Neural crest cell (in vitro differentiated cells): ENCODE measurements at regions not wholly inside any gene's neighbourhood (a gene's known extent, or its start where the extent isn't known, plus 50 kb on each side); places are given as distances from the start of the nearest gene placed in this dataset.

Experiments used
- DNase-seq: peaks from one replicate; pipeline ENCODE4 v3.0.0; 2021; ENCODE audit warnings: low read depth, mixed read lengths, low spot score
- H3K27ac Mint-ChIP-seq: one replicate; pipeline ENCODE4 v1.8.0; 2021; ENCODE audit warnings: mild to moderate bottlenecking, mixed read lengths; ENCODE audit not compliant: unreplicated experiment
- H3K27me3 Mint-ChIP-seq: 2 replicates; pipeline ENCODE4 v1.8.0; 2021; ENCODE audit warnings: low read depth, mild to moderate bottlenecking, mixed read lengths
- H3K36me3 Mint-ChIP-seq: 2 replicates; pipeline ENCODE4 v1.8.0; 2021; ENCODE audit warnings: low read depth, mild to moderate bottlenecking, mixed read lengths
- H3K4me1 Mint-ChIP-seq: 2 replicates; pipeline ENCODE4 v1.8.0; 2021; ENCODE audit warnings: mixed read lengths
- H3K4me3 Mint-ChIP-seq: one replicate; pipeline ENCODE4 v1.8.0; 2021; ENCODE audit warnings: mild to moderate bottlenecking, mixed read lengths
- H3K9me3 Mint-ChIP-seq: 2 replicates; pipeline ENCODE4 v1.8.0; 2021; ENCODE audit warnings: mixed read lengths
- TF ChIP-seq, protein P1 (sequence below): fragments of 200-600 bp; sonication (generic); conservative IDR thresholded peaks from 2 replicates; pipeline ENCODE4 v1.5.0; 2021; ENCODE audit warnings: antibody characterized with exemption, mild to moderate bottlenecking

DNA sequence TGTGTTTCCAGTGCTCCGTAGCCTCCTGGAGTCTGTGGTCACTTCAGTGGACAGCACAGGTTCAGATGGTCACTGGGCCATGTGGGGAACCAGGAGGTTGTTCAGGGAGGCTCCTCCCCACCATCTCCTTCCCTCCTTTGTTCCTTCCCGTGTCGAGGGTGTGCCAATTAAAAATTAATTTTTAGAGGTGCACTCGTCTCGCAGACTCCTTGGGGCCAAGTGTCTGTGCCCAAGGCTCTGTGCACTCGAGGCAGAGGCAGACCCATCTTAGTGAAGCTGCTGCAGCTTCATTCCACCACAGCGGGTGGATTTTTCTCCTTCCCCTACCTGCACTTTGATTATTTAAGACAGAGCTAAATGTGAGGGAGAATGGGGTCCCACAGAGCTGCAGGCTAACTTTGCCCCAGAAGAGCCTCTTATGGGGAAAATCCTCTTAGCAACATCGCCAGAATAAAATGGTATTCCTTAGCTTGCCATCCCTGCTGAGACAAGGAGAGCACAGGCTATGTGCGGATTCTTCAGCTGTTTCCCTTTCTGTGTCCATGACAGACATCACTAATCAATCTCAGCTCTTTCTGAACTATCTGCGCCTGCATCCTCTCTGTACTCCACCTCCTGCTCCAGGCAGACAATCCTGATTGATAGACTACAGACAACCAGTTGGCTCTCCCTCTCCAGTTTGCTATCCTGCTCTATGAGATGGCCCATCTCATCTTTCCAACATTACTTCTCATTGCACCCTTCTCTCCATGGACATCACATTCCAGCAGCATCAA is 159.5 kb downstream of the VRK1 start:
- peaks cover 6% of the 10 kb centered on the region for H3K27me3 Mint-ChIP-seq
- TF ChIP-seq, protein P1, sequence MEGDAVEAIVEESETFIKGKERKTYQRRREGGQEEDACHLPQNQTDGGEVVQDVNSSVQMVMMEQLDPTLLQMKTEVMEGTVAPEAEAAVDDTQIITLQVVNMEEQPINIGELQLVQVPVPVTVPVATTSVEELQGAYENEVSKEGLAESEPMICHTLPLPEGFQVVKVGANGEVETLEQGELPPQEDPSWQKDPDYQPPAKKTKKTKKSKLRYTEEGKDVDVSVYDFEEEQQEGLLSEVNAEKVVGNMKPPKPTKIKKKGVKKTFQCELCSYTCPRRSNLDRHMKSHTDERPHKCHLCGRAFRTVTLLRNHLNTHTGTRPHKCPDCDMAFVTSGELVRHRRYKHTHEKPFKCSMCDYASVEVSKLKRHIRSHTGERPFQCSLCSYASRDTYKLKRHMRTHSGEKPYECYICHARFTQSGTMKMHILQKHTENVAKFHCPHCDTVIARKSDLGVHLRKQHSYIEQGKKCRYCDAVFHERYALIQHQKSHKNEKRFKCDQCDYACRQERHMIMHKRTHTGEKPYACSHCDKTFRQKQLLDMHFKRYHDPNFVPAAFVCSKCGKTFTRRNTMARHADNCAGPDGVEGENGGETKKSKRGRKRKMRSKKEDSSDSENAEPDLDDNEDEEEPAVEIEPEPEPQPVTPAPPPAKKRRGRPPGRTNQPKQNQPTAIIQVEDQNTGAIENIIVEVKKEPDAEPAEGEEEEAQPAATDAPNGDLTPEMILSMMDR, result no peak
- H3K4me3 Mint-ChIP-seq, result no peak overlapping the region
- no peak overlapping the region for H3K27ac Mint-ChIP-seq
- peaks cover 15% of the 10 kb centered on the region for H3K4me1 Mint-ChIP-seq
- DNase-seq, result no peak
- H3K9me3 Mint-ChIP-seq, result peaks cover 3% of the 10 kb centered on the region
- peaks cover 3% of the 10 kb centered on the region for H3K36me3 Mint-ChIP-seq

GRCh38 chr14:96958057-96958456 is 160.9 kb downstream of the VRK1 start:
- Mint-ChIP-seq H3K4me1 (peaks cover 8% of the 10 kb centered on the region), H3K36me3 (no peaks in the 10 kb centered on the region), H3K9me3 (peaks cover 3% of the 10 kb centered on the region), H3K27me3 (peaks cover 6% of the 10 kb centered on the region), H3K4me3 (no peak overlapping the region), H3K27ac (no peak overlapping the region)
- no peak for DNase-seq
- TF ChIP-seq, protein P1, result no peak

DNA sequence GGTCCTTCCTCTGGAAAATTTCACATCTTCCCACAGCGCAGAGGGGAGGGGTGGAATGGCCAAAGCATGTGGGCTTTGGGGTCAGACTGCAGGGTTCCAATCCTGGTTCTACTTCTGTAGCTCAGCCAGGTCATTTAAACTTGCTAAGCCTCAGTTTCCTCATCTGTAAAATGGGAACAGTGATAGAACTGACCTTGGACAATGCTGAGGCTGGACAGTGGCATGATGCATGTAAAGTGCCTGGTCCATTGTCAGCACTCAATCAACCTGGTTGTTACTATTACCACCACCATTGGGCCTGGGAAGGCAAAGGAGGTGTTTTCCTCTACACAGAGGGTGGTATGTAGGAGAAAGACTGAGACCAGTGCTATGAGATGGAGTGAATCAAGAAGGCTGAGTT is 162.8 kb downstream of the VRK1 start:
- TF ChIP-seq, protein P1, result no peak
- DNase-seq, result no peak
- Mint-ChIP-seq H3K4me1 (no peaks in the 10 kb centered on the region), H3K4me3 (no peak overlapping the region), H3K36me3 (no peaks in the 10 kb centered on the region), H3K9me3 (peaks cover 3% of the 10 kb centered on the region), H3K27me3 (peaks cover 6% of the 10 kb centered on the region), H3K27ac (no peak overlapping the region)

- no peaks in the 10 kb centered on the region for H3K36me3 Mint-ChIP-seq
- H3K4me3 Mint-ChIP-seq, result no peak overlapping the region
- no peak overlapping the region for H3K27ac Mint-ChIP-seq
- TF ChIP-seq, protein P1, result no peak
- H3K27me3 Mint-ChIP-seq, result peaks cover 4% of the 10 kb centered on the region
- no peaks in the 10 kb centered on the region for H3K4me1 Mint-ChIP-seq
- DNase-seq, result no peak
- peaks cover 3% of the 10 kb centered on the region for H3K9me3 Mint-ChIP-seq
Observed at GRCh38 chr14:96960598-96961116, 163.5 kb downstream of the VRK1 start.

GRCh38 chr14:96961895-96962294 is 164.7 kb downstream of the VRK1 start:
- TF ChIP-seq, protein P1, result no peak
- peaks cover 3% of the 10 kb centered on the region for H3K9me3 Mint-ChIP-seq
- no peak for DNase-seq
- H3K36me3 Mint-ChIP-seq, result no peaks in the 10 kb centered on the region
- no peak overlapping the region for H3K4me3 Mint-ChIP-seq
- peaks cover 3% of the 10 kb centered on the region for H3K27me3 Mint-ChIP-seq
- no peak overlapping the region for H3K27ac Mint-ChIP-seq
- H3K4me1 Mint-ChIP-seq, result no peaks in the 10 kb centered on the region
